Body of pancreas (tissue), 4 donors: ENCODE measurements at regions not wholly inside any gene's neighbourhood (a gene's known extent, or its start where the extent isn't known, plus 50 kb on each side); places are given as distances from the start of the nearest gene placed in this dataset.

ENCODE experiments used
- CTCF ChIP-seq, 7 experiments: fragments of 450-650 bp in 4 of 7; fragments of 200-600 bp in 3 of 7; sonication (generic) in 3 of 7; IDR thresholded peaks; one replicate each; pipeline ENCODE4 v1.5.1; 2016 to 2019; ENCODE audit warnings: antibody characterized with exemption in 7 of 7
- POLR2A ChIP-seq, 3 donors: fragments of 450-650 bp; IDR thresholded peaks; one replicate each; pipeline ENCODE4 v1.6.1; 2016; ENCODE audit warnings: antibody characterized with exemption in 3 of 3, mild to moderate bottlenecking in 2 of 3

DNA sequence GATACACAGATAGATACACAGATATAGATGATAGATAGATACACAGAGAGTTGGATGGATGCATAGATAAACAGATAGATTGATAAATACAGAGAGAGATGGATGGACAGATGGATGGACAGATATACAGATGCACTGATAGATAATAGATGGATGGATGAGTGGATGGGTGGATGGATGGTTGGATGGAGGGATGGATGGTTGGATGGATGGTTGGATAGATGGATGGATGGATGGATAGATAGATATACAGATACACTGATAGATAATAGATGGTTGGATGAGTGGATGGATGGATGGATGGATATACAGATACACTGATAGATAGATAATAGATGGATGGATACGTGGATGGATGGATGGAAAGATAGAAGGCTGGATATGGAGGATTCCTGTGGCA lies 290.0 kb upstream of the SHH start:
- TF ChIP-seq CTCF (IDR thresholded peaks at IDR 0.05) (no peak), POLR2A (IDR thresholded peaks at IDR 0.05) (no peak)
